GM18907 (cell line): ENCODE measurements at regions not wholly inside any gene's neighbourhood (a gene's known extent, or its start where the extent isn't known, plus 50 kb on each side); places are given as distances from the start of the nearest gene placed in this dataset.
"Not testable (repeated sequence)": the region's sequence is repeated elsewhere in the genome, so short reads cannot be mapped to it uniquely, and the experiment has no call there.

ENCODE experiments used
- ATAC-seq: cut with Tn5 transposase; IDR thresholded peaks from one replicate; pipeline ENCODE4 v1.9.1; 2021; ENCODE audit warnings: mild to moderate bottlenecking, moderate library complexity; ENCODE audit not compliant: unreplicated experiment

- ATAC-seq, result no peak
Observed at GRCh38 chr6:105677671-105678475, 275.0 kb upstream of the PREP start.

GRCh38 chr6:105676857-105677256 lies 274.0 kb upstream of the PREP start:
- no peak for ATAC-seq

GRCh38 chr6:105675715-105676397 lies 273.0 kb upstream of the PREP start:
- ATAC-seq, result no peak

GRCh38 chr6:105672856-105673538 lies 270.1 kb upstream of the PREP start:
- ATAC-seq, result not testable (repeated sequence)

GRCh38 chr6:105669232-105669631 lies 266.4 kb upstream of the PREP start:
- ATAC-seq, result no peak

GRCh38 chr6:105667056-105667455 lies 264.2 kb upstream of the PREP start:
- ATAC-seq, result no peak

GRCh38 chr6:105664931-105665330 lies 262.0 kb upstream of the PREP start:
- no peak for ATAC-seq

- ATAC-seq, result no peak
Observed at GRCh38 chr6:105651969-105652368, 249.1 kb upstream of the PREP start.

GRCh38 chr6:105650347-105650746 lies 247.5 kb upstream of the PREP start:
- ATAC-seq, result no peak

- ATAC-seq, result no peak
Observed at GRCh38 chr6:105649192-105649591, 246.3 kb upstream of the PREP start.

- no peak for ATAC-seq
Observed at GRCh38 chr6:105648276-105648675, 245.4 kb upstream of the PREP start.

- ATAC-seq, result peak; percentile 94
Observed at GRCh38 chr6:105646391-105646867, 243.5 kb upstream of the PREP start.

GRCh38 chr6:105645958-105646357 lies 243.1 kb upstream of the PREP start:
- no peak for ATAC-seq

GRCh38 chr6:105645156-105645555 lies 242.3 kb upstream of the PREP start:
- ATAC-seq, result no peak

- ATAC-seq, result no peak
Observed at GRCh38 chr6:105644691-105645090, 241.8 kb upstream of the PREP start.

GRCh38 chr6:105644073-105644489 lies 241.2 kb upstream of the PREP start:
- ATAC-seq, result peak; percentile 16

GRCh38 chr6:105642708-105643107 lies 239.8 kb upstream of the PREP start:
- no peak for ATAC-seq

- ATAC-seq, result no peak
Observed at GRCh38 chr6:105641504-105641903, 238.6 kb upstream of the PREP start.

GRCh38 chr6:105639124-105639523 lies 236.2 kb upstream of the PREP start:
- ATAC-seq, result no peak

- no peak for ATAC-seq
Observed at GRCh38 chr6:105633814-105634213, 230.9 kb upstream of the PREP start.

GRCh38 chr6:105628156-105628860 lies 225.4 kb upstream of the PREP start:
- no peak for ATAC-seq
